Activated gamma-delta T cell treated with Interleukin-2 at 50 U/mL for 16 hours (primary cell): ENCODE measurements at regions not wholly inside any gene's neighbourhood (a gene's known extent, or its start where the extent isn't known, plus 50 kb on each side); places are given as distances from the start of the nearest gene placed in this dataset.
"Not testable (repeated sequence)": the region's sequence is repeated elsewhere in the genome, so short reads cannot be mapped to it uniquely, and the experiment has no call there.

Source experiments
- DNase-seq: peaks from one replicate; pipeline ENCODE4 v3.0.0-alpha.2; 2020

GRCh38 chr15:26017665-26018064 lies 154.5 kb upstream of the ATP10A start:
- no peak for DNase-seq

- DNase-seq = no peak
Observed at GRCh38 chr15:26015516-26016075, 152.5 kb upstream of the ATP10A start.

- DNase-seq = no peak
Observed at GRCh38 chr15:26013981-26014380, 150.9 kb upstream of the ATP10A start.

- no peak for DNase-seq
Observed at GRCh38 chr15:26011916-26012315, 148.8 kb upstream of the ATP10A start.

- no peak for DNase-seq
Observed at GRCh38 chr15:26007151-26007550, 144.0 kb upstream of the ATP10A start.

GRCh38 chr15:26001201-26001600 lies 138.1 kb upstream of the ATP10A start:
- DNase-seq = no peak

GRCh38 chr15:25993506-25993905 lies 130.4 kb upstream of the ATP10A start:
- no peak for DNase-seq

- DNase-seq = no peak
Observed at GRCh38 chr15:25990220-25990619, 127.1 kb upstream of the ATP10A start.

- no peak for DNase-seq
Observed at GRCh38 chr15:25989327-25989726, 126.2 kb upstream of the ATP10A start.

- DNase-seq = not testable (repeated sequence)
Observed at GRCh38 chr15:25988716-25989115, 125.6 kb upstream of the ATP10A start.

GRCh38 chr15:25987638-25988037 lies 124.5 kb upstream of the ATP10A start:
- no peak for DNase-seq

- no peak for DNase-seq
Observed at GRCh38 chr15:25985165-25985564, 122.0 kb upstream of the ATP10A start.

GRCh38 chr15:25982736-25983135 lies 119.6 kb upstream of the ATP10A start:
- no peak for DNase-seq

GRCh38 chr15:25981114-25981513 lies 118.0 kb upstream of the ATP10A start:
- DNase-seq = no peak

- DNase-seq = no peak
Observed at GRCh38 chr15:25972141-25972675, 109.1 kb upstream of the ATP10A start.

GRCh38 chr15:25971053-25971452 lies 107.9 kb upstream of the ATP10A start:
- DNase-seq = no peak

- no peak for DNase-seq
Observed at GRCh38 chr15:25969886-25970285, 106.8 kb upstream of the ATP10A start.

GRCh38 chr15:25967116-25967515 lies 104.0 kb upstream of the ATP10A start:
- DNase-seq = no peak

GRCh38 chr15:25965326-25965725 lies 102.2 kb upstream of the ATP10A start:
- DNase-seq = no peak

- DNase-seq = no peak
Observed at GRCh38 chr15:25960273-25960672, 97.1 kb upstream of the ATP10A start.

- DNase-seq = no peak
Observed at GRCh38 chr15:25959100-25959499, 96.0 kb upstream of the ATP10A start.

- DNase-seq = no peak
Observed at GRCh38 chr15:25955628-25956027, 92.5 kb upstream of the ATP10A start.

GRCh38 chr15:25954398-25954797 lies 91.3 kb upstream of the ATP10A start:
- no peak for DNase-seq

- no peak for DNase-seq
Observed at GRCh38 chr15:25950014-25950413, 86.9 kb upstream of the ATP10A start.
